ENCODE measurements at regions not wholly inside any gene's neighbourhood (a gene's known extent, or its start where the extent isn't known, plus 50 kb on each side); places are given as distances from the start of the nearest gene placed in this dataset.

GRCh38 chr5:124445070-124445619 is 301.3 kb downstream of the ZNF608 start:
- FAIRE-seq = no peak
- no peak for DNase-seq (ENCODE audit: insufficient read length, low spot score)

- DNase-seq (ENCODE audit: insufficient read length, low spot score) = no peak
- no peak for FAIRE-seq
These were observed 302.2 kb downstream of the ZNF608 start for GRCh38 chr5:124444147-124444775.

DNA sequence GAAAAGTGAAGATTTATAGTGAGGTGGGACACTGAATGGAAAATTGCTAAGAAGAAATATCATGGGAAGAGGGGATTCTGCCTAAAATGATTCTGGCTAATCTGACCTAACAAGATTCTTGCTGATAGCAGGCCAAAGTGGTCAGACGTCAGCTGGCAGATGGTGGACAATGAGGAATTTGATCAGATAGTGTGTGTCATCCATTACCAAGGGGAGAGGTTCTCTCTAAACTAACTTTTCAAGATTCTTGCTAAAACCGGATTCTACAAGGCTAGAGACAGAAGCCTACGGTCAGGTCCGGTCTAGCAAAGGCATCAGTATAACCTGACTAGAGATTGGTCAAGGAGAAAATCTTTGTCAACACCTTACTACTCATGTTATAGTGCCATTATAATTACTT is 306.0 kb downstream of the ZNF608 start:
- no peak for FAIRE-seq

GRCh38 chr5:124439609-124440008 is 306.8 kb downstream of the ZNF608 start:
- DNase-seq (ENCODE audit: insufficient read length, low spot score) (no peak), FAIRE-seq (no peak)

More for the DNA sequence above, 306.0 kb downstream of the ZNF608 start:
- no peak for DNase-seq (ENCODE audit: insufficient read length, low spot score)

- FAIRE-seq (no peak), DNase-seq (ENCODE audit: insufficient read length, low spot score) (no peak)
These were observed 307.5 kb downstream of the ZNF608 start for GRCh38 chr5:124438903-124439281.

GRCh38 chr5:124438026-124438902 is 308.2 kb downstream of the ZNF608 start:
- FAIRE-seq = no peak
- no peak for DNase-seq (ENCODE audit: insufficient read length, low spot score)

DNA sequence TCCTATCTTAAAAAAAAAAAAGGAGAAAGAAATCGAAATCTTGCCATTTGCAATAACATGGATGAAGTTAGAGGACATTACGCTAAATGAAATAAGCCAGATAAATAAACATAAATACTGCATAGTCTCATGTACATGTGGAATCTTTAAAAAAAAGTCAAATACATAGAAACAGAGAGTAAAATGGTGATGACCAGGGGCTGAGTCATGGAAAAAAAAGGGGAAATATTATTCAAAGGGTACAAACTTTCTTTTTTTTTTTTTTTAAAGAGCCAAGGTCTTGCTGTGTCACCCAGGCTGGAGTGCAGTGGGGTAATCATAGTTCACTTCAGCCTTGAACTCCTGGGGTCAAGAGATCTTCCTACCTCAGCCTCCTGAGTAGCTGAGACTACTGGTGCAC is 310.1 kb downstream of the ZNF608 start:
- FAIRE-seq (no peak), DNase-seq (ENCODE audit: insufficient read length, low spot score) (no peak)

DNA sequence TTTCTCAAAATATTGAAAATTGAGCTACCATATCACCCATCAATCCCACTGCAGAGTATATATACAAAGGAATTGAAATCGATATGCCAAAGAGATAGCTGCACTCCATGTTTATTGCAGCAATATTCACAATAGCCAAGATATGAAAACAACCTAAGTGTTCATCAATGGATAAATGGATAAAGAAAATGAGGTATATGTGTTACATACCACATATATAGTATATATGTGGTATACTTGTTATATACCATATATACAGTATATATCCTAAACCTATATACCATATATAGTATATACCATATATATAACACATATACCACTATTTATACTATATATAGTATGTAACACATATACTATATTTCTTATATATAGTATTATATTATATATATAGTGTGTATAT is 313.3 kb downstream of the ZNF608 start:
- DNase-seq (ENCODE audit: insufficient read length, low spot score) (no peak), FAIRE-seq (no peak)

DNA sequence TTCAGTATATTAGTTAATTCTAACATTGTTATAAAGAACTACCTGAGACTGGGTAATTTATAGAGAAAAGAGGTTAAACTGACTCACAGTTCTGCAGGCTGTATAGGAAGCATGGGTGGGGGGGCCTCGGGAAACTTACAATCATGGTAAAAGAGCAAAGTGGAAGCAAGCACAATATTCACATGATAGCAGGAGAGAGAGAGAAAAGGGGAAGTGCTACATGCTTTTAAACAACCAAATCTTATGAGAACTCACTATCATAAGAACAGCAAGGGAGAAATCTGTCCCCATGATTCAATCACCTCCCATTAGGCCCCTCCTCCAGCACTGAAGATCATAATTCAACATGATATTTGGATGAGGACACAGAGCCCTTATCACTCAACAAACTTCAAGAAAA is 324.9 kb downstream of the ZNF608 start:
- DNase-seq (ENCODE audit: insufficient read length, low spot score) = no peak

DNA sequence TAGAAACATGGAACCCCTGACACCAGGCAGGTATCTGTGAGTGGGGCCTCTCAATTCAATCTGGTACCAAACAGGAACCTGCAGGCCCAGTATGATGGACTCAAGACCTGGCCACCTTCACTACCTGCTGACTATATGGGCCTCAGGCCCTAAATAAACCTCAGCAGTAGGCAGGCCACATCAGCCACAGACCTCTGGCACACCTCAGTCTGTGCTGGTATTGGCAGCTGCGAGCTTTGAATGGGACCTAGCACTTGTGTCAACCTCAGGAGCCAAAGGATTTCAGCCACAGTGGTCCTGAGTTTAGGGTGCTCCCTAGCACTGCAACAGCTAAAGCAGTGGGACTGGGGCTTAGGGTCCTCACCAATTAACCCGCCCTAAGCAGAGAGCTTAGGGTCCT is 325.5 kb downstream of the ZNF608 start:
- FAIRE-seq (no peak), DNase-seq (ENCODE audit: insufficient read length, low spot score) (no peak)

More for the DNA sequence above, 324.9 kb downstream of the ZNF608 start:
- FAIRE-seq = no peak

- DNase-seq (ENCODE audit: insufficient read length, low spot score) = no peak
- no peak for FAIRE-seq
These were observed 326.9 kb downstream of the ZNF608 start for GRCh38 chr5:124419531-124419930.

GRCh38 chr5:124418390-124418789 is 328.0 kb downstream of the ZNF608 start:
- DNase-seq (ENCODE audit: insufficient read length, low spot score) = no peak
- FAIRE-seq = no peak

GRCh38 chr5:124417196-124417595 is 329.2 kb downstream of the ZNF608 start:
- DNase-seq (ENCODE audit: insufficient read length, low spot score) (no peak), FAIRE-seq (no peak)

DNA sequence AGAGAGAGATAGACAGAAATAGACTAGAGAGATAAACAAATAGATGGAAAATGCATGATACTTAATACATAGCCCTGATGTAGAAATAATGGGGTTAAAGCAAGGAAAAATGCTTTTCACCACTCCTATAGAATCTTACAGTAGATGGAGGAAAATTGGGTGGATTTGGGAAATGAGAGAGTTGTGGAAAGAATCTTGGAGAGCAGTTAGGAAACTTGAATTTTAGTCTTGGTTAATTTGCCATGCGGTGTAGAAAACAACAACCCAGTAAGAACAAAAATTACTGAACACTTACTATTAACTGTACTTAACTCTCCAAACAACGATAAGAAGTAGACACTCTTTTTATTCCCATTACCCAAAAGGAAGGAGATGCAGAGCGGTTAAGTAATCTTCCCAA is 329.8 kb downstream of the ZNF608 start:
- DNase-seq (ENCODE audit: insufficient read length, low spot score) (no peak), FAIRE-seq (no peak)

- DNase-seq (ENCODE audit: insufficient read length, low spot score) (no peak), FAIRE-seq (no peak)
These were observed 331.5 kb downstream of the ZNF608 start for GRCh38 chr5:124414973-124415372.

DNA sequence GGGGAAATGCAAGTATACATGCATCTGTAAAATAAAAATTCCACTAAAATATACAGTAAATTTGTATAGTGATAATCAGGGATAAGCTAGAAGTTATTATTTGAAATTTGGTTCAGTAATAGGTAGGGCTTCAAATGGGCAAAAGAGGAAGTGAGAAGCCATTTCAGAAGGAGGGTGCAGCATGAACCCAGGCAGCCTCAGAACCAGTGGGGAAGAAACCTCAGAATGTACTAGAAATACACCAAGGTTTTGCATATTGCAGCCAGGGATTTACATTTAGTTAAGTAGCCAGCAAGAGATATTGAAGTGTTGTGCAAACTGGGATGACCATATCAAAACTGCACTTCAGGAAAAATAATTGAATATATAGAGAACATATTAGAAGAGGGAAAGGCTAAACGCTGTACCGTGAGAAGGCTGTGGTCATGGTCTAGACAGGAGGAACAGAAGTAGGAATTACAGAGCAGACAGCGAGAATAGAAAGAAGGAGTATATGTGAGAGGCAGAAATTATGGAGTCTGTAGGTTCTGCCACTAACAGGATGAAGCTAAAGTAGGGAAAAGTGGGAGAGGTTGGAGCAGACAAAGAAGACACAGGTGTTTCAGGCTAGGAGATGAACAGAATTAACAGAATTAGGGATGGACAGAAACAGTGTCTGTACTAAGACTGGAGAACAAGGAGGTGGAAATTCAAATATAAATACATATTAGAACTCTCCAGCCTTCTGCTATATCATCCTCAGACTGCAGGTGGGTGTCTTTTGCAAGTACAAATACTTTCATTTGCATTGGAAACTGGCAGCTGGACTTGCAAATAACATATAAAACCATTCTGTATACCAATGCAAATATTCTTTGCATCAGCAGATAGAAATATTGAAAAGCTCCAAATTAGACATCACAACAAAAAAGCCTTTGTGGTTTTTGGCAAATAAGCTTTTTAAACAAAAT is 335.6 kb downstream of the ZNF608 start:
- no peak for DNase-seq (ENCODE audit: insufficient read length, low spot score)
- no peak for FAIRE-seq

GRCh38 chr5:124408738-124409453 is 337.5 kb downstream of the ZNF608 start:
- no peak for FAIRE-seq
- no peak for DNase-seq (ENCODE audit: insufficient read length, low spot score)

- no peak for DNase-seq (ENCODE audit: insufficient read length, low spot score)
- FAIRE-seq = no peak
These were observed 341.6 kb downstream of the ZNF608 start for GRCh38 chr5:124404796-124405195.

GRCh38 chr5:124403281-124403680 is 343.2 kb downstream of the ZNF608 start:
- FAIRE-seq (no peak), DNase-seq (ENCODE audit: insufficient read length, low spot score) (no peak)

- FAIRE-seq (no peak), DNase-seq (ENCODE audit: insufficient read length, low spot score) (no peak)
These were observed 344.3 kb downstream of the ZNF608 start for GRCh38 chr5:124402144-124402581.
